ENCODE measurements at regions not wholly inside any gene's neighbourhood (a gene's known extent, or its start where the extent isn't known, plus 50 kb on each side); places are given as distances from the start of the nearest gene placed in this dataset.
"Not testable (repeated sequence)": the region's sequence is repeated elsewhere in the genome, so short reads cannot be mapped to it uniquely, and the experiment has no call there.

- no peak for DNase-seq
Measured at GRCh38 chr6:99219788-99220187, 129.7 kb downstream of the FAXC start.

GRCh38 chr6:99216959-99217358 is 132.5 kb downstream of the FAXC start:
- DNase-seq = no peak

GRCh38 chr6:99195986-99196655 is 153.4 kb downstream of the FAXC start:
- DNase-seq = no peak

- DNase-seq = no peak
Measured at GRCh38 chr6:99192561-99192960, 156.9 kb downstream of the FAXC start.

- DNase-seq = no peak
Measured at GRCh38 chr6:99189823-99190721, 159.4 kb downstream of the FAXC start.

GRCh38 chr6:99187429-99187828 is 162.0 kb downstream of the FAXC start:
- no peak for DNase-seq

GRCh38 chr6:99186417-99186816 is 163.1 kb downstream of the FAXC start:
- DNase-seq = no peak

GRCh38 chr6:99185525-99185924 is 163.9 kb downstream of the FAXC start:
- no peak for DNase-seq

GRCh38 chr6:99184696-99185095 is 164.8 kb downstream of the FAXC start:
- no peak for DNase-seq

- no peak for DNase-seq
Measured at GRCh38 chr6:99183066-99183465, 166.4 kb downstream of the FAXC start.

- DNase-seq = no peak
Measured at GRCh38 chr6:99181174-99181573, 168.3 kb downstream of the FAXC start.

- DNase-seq = no peak
Measured at GRCh38 chr6:99178168-99178567, 171.3 kb downstream of the FAXC start.

GRCh38 chr6:99177736-99178135 is 171.7 kb downstream of the FAXC start:
- no peak for DNase-seq

GRCh38 chr6:99165838-99166237 is 183.6 kb downstream of the FAXC start:
- no peak for DNase-seq

GRCh38 chr6:99152347-99152643 is 197.2 kb downstream of the FAXC start:
- no peak for DNase-seq

- peak; percentile 16 for DNase-seq
Measured at GRCh38 chr6:99151634-99152346, 197.7 kb downstream of the FAXC start.

- no peak for DNase-seq
Measured at GRCh38 chr6:99148761-99149160, 200.7 kb downstream of the FAXC start.

- DNase-seq = no peak
Measured at GRCh38 chr6:99148111-99148510, 200.4 kb upstream of the FBXL4 start.

- DNase-seq = no peak
Measured at GRCh38 chr6:99147206-99147605, 199.5 kb upstream of the FBXL4 start.

GRCh38 chr6:99146711-99147110 is 199.0 kb upstream of the FBXL4 start:
- no peak for DNase-seq

- no peak for DNase-seq
Measured at GRCh38 chr6:99145738-99146137, 198.0 kb upstream of the FBXL4 start.

- no peak for DNase-seq
Measured at GRCh38 chr6:99143108-99143861, 195.5 kb upstream of the FBXL4 start.

GRCh38 chr6:99141906-99142305 is 194.2 kb upstream of the FBXL4 start:
- DNase-seq = not testable (repeated sequence)

All from right kidney (tissue), 1 donor.